HS-5 (cell line): ENCODE measurements at regions not wholly inside any gene's neighbourhood (a gene's known extent, or its start where the extent isn't known, plus 50 kb on each side); places are given as distances from the start of the nearest gene placed in this dataset.
A peak's percentile ranks its signal among the peaks of the same experiment; 100 is the strongest.
"Not testable (repeated sequence)": the region's sequence is repeated elsewhere in the genome, so short reads cannot be mapped to it uniquely, and the experiment has no call there.

ENCODE experiments used
- DNase-seq: peaks from one replicate; pipeline ENCODE4 v3.0.0-alpha.2; 2012; ENCODE audit warnings: low read depth

- no peak for DNase-seq
Measured at GRCh38 chr19:28731577-28731976, 481.4 kb downstream of the UQCRFS1 start.

GRCh38 chr19:28730791-28731512, 482.0 kb downstream of the UQCRFS1 start:
- no peak for DNase-seq

- no peak for DNase-seq
Measured at GRCh38 chr19:28727480-28728159, 485.3 kb downstream of the UQCRFS1 start.

GRCh38 chr19:28726533-28727479, 486.1 kb downstream of the UQCRFS1 start:
- no peak for DNase-seq

- no peak for DNase-seq
Measured at GRCh38 chr19:28718909-28719308, 494.0 kb downstream of the UQCRFS1 start.

GRCh38 chr19:28715157-28715556, 497.8 kb downstream of the UQCRFS1 start:
- no peak for DNase-seq

GRCh38 chr19:28711411-28711810, 501.5 kb downstream of the UQCRFS1 start:
- DNase-seq, result no peak

- peak; percentile 6 for DNase-seq
Measured at GRCh38 chr19:28710278-28710677, 502.7 kb downstream of the UQCRFS1 start.

GRCh38 chr19:28706693-28707092, 506.3 kb downstream of the UQCRFS1 start:
- DNase-seq, result no peak

GRCh38 chr19:28705008-28705407, 507.9 kb downstream of the UQCRFS1 start:
- peak; percentile 60 for DNase-seq

- DNase-seq, result no peak
Measured at GRCh38 chr19:28703400-28703956, 509.5 kb downstream of the UQCRFS1 start.

- DNase-seq, result peak; percentile 9
Measured at GRCh38 chr19:28701491-28701890, 511.5 kb downstream of the UQCRFS1 start.

GRCh38 chr19:28700176-28700575, 512.8 kb downstream of the UQCRFS1 start:
- DNase-seq, result no peak

GRCh38 chr19:28697308-28697707, 515.6 kb downstream of the UQCRFS1 start:
- no peak for DNase-seq

- no peak for DNase-seq
Measured at GRCh38 chr19:28694812-28695211, 518.1 kb downstream of the UQCRFS1 start.

- DNase-seq, result no peak
Measured at GRCh38 chr19:28691683-28692082, 521.3 kb downstream of the UQCRFS1 start.

- not testable (repeated sequence) for DNase-seq
Measured at GRCh38 chr19:28689464-28689863, 523.5 kb downstream of the UQCRFS1 start.

- no peak for DNase-seq
Measured at GRCh38 chr19:28687296-28687695, 525.7 kb downstream of the UQCRFS1 start.

GRCh38 chr19:28686756-28687155, 526.2 kb downstream of the UQCRFS1 start:
- no peak for DNase-seq

GRCh38 chr19:28685802-28686201, 527.1 kb downstream of the UQCRFS1 start:
- no peak for DNase-seq

GRCh38 chr19:28685077-28685476, 527.9 kb downstream of the UQCRFS1 start:
- not testable (repeated sequence) for DNase-seq

- DNase-seq, result no peak
Measured at GRCh38 chr19:28680111-28680510, 532.8 kb downstream of the UQCRFS1 start.
